ENCODE measurements at regions not wholly inside any gene's neighbourhood (a gene's known extent, or its start where the extent isn't known, plus 50 kb on each side); places are given as distances from the start of the nearest gene placed in this dataset.

DNA sequence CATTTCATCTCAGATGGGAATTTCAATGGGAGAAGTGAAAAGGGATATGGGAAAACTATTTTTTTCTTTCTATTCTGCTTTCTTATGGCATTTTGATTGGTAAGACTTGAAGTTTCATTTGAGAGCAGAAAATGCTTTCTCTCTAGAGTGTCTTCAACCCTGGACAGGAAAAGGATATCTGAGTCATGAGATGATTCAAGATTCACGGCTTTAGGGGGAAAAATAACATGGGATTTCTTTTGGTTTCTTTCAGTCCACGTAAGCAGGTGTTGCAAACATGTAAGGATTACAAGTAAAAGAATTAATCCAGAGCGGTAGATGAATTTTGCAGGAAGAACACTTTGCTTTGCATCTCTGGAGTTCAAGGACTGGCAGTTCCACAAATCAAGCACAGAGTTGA, 1001.0 kb upstream of the TENM4 start (continued):
- TF ChIP-seq, protein P1, sequence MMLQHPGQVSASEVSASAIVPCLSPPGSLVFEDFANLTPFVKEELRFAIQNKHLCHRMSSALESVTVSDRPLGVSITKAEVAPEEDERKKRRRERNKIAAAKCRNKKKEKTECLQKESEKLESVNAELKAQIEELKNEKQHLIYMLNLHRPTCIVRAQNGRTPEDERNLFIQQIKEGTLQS (IDR thresholded peaks at IDR 0.05; ENCODE audit: insufficient read depth, low read depth, low read length): no peak
- TF ChIP-seq ZNF274 (IDR thresholded peaks at IDR 0.05; ENCODE audit: borderline replicate concordance, extremely low read depth, low read length): no peak
- TF ChIP-seq FOSL1 (IDR thresholded peaks at IDR 0.05; ENCODE audit: insufficient read depth, low read depth, low read length): no peak

Measured in H1 (cell line).